ENCODE measurements at regions not wholly inside any gene's neighbourhood (a gene's known extent, or its start where the extent isn't known, plus 50 kb on each side); places are given as distances from the start of the nearest gene placed in this dataset.
"Not testable (repeated sequence)": the region's sequence is repeated elsewhere in the genome, so short reads cannot be mapped to it uniquely, and the experiment has no call there.

DNA sequence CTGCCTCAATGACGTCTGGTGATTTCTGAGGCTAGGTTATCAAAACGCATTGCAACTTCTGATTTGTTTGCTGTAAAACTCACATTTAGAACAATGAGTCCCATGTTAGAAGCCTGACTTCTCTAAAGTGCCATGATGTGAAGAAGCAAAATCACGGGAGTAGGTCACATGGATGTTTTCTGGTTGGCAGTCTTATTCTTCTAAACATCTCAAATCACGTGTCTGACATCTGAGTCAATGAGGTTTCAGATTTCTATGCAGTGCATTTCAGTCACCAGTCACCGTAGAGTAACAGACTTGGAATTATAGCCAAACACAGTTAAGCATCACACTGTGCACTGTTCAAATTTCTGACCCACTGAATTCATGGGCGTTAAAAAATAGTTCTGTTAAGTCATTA is 482.1 kb downstream of the TMA16 start:
- no peak for DNase-seq

DNA sequence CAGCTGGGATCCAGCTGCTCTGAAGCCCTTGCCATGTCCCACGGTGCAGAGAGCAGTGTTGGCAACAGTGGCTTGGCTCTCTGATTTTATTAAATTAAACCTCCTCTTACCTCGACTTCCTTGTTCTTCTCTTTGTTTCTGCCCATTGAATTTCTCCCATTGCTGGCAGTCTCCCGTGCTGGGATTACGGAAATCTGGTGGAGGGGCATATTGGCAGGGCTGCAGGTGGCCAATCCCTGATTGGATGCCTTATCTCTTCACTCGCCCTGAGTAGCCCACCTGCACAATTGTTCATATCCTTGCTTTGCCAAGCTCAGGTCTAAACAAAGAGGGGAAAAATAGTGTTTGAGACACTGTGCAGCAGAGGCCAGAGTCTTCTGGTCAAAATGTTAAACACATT is 493.9 kb downstream of the TMA16 start:
- DNase-seq: no peak

DNA sequence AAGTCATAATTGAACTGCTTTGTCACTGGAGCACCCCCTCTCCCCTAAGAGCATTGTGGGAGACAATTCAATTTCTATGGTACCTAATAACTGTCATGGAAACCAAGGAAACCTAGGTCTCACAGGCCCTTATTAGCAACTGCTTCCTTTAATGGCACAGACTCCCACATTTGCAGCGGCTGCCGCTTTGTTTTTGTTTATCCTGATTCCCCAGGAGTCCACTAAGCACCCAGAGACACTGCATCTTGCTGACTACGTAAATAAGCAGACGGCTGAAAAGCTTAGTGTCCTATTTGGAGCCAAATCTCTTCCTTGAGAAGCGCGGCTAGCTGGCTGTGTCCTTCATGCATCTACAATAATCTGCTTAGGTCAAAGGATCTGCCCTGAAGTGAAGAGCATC is 494.4 kb downstream of the TMA16 start:
- no peak for DNase-seq

DNA sequence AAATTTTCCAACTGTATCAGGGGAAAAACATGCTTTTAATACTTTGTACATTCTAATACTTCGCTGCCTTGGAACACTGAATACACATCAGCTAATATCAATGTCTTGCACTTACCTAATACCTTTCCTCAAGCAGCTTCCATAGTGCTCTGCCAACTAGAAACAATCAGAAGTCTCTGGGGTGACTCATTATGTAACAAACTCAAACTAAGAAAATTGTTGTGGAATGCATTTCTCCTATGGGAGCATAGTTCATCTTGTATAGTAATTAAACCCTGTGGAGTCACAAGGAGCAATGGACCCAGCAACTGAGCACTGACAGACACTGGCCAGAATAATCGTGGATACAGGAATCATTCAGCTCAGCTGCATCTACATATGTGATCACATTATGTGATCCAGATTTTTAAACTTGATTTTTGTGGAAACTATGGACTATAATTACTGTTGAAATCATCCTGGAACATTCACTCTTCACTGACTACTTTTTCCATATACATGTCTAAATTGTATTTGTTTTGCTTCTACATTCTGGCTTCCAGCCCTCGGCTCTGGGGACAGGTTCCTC is 496.9 kb downstream of the TMA16 start:
- no peak for DNase-seq

DNA sequence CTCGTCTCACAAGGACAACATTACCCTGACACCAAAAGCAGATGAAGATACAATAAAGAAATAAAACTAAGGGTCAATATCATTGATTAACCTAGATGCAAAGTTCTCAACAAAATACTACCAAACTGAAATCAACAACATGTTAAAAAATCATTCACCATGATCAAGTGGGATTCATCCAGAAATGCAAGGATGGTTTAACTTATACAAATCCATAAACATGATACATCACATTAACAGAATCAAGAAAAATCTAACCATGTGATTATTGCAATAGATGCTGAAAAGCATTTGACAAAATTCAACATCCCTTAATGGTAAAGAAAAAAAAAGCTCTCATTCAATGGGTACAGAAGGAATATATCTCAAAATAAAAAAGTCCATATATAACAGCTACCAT is 514.9 kb downstream of the TMA16 start:
- no peak for DNase-seq

DNA sequence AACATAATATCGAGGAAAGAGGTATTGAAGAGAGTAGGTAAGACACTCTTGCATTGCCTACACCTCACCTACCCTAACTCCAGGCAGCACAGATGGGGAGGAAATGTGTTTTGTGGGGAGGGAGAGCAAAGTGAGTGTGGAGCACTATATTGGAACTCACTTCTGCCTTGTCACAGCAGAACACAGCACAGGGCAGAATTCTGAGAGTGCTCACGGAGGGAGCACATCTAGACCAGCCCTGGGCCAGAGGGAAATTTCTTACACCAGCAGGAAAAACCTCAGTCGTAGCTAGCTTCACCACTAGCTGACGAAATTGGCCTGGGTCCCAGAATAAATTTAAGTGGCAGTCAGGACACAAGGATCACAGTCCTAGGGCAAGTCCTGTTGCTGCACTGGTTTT is 517.3 kb downstream of the TMA16 start:
- DNase-seq: no peak

DNA sequence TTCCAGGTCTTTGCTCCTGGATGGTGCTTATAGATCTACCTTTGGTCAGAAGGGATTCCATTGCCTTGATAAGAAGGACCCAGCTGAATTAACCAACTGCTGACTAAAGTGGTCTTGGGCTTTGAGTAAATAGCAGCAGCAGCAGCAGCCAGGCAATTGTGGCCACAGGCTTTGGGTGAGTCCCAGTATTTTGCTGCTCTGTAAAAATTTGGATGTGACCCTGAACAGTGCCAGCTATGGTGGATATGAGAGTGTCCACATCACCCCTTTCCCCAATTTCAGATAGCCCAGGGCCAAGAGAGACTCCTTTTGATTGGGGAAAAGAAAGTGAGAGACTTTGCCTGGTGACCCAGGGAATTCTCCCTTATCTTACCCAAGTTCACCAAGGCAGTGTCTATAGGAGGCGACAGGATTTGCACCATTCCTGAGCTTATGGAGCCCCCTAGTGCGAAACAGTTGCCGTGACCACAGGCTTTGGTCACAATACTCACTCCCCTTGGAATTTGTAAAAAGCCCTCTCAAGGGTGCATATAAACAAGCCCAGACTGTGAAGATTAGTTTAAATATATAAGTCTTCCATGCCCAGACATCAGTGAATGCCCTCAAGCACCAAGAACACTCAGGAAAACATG is 518.0 kb downstream of the TMA16 start:
- peak in 1 of 2 donors; percentile 19 for DNase-seq

DNA sequence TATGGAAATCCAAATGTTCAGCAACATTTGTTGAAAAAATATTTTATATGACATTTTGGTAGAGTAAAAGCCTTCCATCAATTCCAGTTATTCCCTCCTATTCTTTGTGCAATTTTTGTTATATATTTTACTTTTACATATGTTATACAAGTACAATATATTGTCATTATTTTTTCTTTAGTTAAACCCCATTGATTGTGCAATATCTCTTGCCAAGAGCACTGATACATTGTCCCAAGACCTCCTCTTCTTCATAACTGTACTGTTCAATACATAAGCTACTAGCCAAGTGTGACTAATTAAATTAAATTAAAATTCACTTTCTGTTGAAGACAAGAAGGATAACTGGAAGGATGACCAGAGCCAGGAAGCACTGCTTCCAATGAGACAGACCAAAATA is 527.5 kb downstream of the TMA16 start:
- DNase-seq: no peak

DNA sequence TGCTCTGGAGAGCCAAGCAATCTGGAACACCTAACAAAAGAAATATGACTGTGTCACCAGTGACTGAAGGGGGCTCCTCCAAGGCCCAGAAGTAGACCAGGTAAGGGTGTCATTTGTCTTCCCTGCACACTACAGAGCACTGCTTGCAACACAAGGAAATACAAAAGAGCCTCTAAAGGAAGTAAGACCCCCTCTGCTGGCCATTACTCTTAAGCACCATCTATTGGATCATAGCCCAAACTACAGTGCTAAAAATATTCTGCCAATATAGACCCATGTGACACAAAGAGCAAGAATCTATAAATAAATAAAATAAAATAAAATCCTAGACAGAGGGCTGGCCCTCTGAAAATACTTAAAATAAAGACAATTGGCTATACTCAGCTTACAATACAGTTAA is 528.7 kb downstream of the TMA16 start:
- DNase-seq: no peak

DNA sequence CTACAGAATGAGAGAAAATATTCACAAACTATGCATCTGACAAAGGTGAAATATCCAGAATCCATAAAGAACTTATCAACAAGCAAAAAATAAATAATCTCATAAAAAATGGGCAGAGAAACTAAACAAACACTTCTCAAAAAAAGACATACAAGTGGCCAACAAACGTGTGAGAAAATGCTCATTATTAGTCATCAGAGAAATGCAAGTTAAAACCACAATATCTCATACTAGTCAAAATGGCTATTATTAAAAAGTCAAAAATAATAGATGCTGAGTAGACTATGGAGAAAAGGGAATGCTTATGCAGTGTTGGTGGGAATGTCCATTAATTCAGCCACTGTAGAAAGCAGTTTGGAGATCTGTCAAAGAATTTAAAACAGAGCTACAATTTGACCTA is 533.3 kb downstream of the TMA16 start:
- DNase-seq: no peak

DNA sequence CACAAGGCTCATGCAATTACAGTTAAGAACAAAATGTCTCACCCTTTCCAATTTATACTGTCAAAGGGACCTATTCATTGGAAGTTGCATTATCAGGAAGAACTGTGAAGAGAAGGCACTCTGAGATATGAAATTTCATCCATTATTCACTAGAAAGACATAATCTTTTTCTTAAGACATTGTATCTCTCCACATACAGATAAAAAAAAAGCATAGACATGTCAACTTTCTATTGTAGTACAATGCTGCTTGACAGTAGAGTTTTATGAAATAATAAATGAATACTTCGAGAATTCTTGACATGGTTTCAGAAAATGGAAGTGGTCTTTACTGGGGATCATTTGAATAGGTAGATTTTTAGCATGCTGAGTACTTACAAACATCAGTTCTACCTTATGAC is 545.0 kb downstream of the TMA16 start:
- no peak for DNase-seq

DNA sequence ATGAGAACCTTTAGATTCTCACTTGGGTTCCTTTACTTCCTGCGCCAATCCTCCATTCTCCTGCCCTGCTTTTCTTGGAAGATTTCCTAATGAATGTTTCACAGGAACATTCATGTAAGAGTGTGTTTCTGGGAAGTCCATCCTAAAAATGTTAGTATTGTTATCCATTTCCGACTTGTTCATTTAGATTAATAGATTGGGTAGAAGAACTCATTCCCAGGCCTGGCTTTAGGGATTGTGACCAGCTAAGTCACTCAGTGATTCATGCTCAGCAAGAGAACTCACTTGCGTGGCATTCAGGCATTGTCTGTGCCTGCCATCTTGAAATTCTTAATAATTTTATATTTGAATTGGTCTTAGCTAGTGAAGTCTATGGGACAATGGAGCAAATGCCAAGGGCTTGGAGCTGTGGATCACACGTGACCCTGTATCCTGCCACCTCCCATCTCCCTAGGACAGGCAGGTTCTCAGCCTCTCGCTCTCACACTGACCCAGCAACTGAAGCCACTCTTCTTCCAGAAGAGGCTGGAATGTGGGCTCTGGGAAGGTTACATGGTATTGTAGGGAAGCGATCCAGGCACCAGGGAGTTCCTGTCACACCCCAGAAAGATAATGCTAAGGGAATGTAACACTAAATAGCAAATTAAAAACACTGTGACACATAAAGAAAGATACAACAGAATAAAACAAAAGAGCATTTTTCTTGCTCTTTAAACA is 562.1 kb downstream of the TMA16 start:
- DNase-seq: no peak

DNA sequence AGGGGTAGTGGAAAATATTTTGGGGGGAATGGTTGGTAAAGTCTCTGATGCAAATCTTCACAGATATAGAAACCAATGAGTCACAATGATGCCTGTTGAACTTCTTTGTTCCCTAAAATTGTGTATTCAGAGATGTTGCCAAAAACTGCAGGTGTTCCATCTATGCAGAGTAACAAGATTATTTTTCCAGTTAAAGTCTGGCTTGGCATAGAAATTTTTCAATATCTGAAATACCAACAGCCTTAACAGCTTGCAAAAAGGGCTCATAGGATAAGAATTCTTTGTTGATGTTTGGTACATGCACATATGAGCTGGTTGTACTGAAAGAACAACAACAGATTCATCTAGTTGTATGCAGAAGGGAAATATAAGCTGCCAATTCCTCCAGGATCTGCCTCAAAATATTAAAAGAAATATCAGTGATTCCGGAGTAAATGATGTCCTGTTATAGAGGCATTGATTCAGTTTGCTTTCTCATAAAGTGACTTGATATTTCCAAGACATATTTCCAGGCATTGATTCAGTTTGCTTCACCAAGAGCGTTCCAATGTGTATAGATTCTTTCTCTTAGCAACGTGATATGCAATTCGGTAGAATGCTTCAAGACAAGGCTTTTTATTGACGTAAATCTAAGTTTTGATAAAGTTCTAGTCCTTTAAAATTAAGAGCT is 564.4 kb downstream of the TMA16 start:
- DNase-seq: no peak

DNA sequence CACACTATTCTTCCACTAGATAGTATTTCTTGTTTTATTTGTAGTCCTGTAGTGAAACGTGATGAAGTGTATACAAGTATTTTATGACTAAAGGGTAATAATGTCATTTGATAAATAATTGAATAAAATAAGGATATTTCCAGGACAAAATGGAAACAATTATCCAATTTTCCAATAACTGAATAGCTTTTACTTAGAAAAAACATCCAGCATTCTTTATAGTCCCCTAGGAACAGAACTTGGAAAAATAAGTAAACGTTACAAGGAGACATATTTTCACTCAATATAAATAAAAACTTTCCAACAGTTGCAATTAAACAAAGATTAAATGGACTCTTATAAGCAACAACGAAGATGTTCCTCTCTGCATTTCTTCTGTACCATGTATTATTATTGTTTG is 566.0 kb downstream of the TMA16 start:
- DNase-seq: no peak

DNA sequence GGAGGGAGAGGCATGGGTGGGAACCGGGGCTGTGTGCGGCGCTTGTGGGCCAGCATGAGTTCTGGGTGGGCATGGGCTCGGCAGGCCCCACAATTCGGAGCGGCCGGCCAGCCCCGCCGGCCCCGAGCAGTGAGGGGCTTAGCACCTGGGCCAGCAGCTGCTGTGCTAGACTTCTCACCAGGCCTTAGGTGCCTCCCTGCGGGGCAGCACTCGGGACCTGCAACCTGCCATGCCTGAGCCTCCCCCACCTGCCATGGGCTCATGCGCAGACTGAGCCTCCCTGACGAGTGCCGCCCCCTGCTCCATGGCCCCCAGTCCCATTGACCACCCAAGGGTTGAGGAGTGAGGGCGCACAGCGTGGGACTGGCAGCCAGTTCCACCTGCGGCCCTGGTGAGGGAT is 573.9 kb downstream of the TMA16 start:
- no peak for DNase-seq

DNA sequence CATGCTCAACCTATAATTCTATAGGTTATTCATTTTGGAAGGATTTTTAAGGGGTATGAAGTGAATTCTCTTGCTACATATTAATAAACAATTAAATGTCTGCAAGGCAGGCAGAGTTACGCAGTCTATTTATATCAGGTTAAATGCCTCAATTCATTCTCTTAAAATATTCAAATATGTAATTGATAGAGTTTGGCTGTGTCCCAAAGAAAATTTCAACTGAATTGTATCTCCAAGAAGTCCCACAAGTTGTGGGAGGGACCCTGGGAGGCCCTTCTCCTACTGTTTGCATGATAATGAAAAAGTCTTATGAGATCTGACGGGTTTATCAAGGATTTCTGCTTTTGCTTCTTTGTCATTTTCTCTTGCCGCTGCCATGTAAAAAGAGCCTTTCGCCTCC is 576.1 kb downstream of the TMA16 start:
- no peak for DNase-seq

DNA sequence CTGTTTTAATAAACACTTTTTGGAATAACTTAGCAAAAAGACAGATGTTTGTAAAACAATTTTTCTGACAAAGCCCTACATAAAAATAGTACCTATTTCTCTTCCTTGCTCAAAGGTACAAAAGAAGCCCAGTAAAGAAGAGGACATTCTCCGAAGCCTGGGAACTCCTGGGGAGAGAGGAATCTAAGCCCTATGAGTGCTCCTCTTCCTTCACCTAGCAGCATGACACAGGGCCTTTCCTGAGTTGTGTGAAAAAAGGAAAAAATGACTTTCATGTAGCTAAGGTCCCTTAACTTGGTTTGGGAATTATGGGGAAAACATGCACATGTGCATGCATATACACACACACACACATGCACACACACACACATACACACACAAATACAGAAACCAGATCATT is 586.9 kb downstream of the TMA16 start:
- no peak for DNase-seq

DNA sequence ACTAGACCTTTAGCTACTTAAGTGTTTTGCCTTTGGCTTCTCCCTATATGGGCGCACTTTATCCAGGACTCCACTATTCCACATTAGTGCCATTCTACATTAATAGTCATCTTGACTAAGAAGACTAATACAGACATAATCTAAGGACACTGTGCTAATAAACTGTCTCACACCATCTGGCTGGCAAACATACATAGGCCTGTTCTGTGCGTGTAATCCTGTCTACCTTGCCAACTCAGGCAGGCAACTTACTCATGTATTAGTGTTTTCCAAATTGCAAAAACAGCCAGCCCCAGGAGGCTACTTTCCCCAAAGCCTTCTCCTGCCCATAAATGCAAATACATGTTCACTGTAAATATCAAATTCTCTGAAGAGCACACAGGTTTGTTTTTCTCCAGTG is 587.3 kb downstream of the TMA16 start:
- no peak for DNase-seq

DNA sequence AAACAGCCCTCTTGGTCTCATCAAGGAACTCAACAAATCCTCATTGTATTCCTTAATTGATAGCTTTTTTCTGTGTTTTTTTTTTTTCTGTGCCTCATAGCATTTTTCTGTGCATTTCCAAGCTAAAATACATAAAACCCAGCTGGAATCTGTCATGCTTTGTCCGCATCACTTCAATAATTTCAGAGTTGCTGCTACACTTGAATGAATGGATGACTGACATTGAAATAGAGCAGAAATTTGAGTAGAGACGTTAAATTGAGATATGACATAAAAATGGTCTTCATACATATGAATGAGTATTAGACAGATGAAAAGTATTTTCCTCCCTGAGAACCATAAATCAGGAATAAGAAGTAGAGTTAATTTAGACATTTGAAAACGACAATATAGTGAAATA is 593.2 kb downstream of the TMA16 start:
- DNase-seq: no peak

DNA sequence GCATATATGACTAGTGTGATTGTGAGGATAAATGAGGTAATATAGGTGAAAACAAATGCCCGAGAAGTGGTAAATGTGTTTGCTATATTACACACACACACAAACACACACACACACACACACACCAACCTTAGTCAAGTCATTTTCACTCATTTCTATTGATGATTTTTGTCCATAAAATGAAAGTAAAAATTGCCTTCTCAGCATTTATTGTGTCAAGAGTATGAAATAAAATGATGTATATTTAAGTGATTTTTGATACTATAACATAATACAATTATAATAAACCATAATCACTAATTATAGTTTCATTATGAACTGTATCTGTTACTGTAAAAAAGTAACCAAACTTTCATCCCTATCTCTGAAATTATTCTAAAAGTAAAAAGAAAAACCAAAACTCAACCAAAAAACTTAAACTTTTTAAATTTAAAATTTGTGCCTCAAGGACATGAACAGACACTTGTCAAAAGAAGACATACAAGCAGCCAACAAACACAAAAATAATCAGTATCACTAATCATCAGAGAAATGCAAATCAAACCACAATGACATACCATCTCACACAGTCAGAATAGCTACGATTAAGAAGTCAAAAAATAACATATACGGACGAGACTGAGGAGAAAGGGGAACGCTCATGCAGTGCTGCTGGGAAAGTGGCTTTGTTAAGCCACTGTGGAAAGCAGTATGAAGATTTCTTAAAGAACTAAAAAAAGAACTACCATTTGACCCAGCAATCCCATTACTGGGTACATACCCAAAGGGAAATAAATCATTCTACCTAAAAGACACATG is 601.0 kb downstream of the TMA16 start:
- no peak for DNase-seq

DNA sequence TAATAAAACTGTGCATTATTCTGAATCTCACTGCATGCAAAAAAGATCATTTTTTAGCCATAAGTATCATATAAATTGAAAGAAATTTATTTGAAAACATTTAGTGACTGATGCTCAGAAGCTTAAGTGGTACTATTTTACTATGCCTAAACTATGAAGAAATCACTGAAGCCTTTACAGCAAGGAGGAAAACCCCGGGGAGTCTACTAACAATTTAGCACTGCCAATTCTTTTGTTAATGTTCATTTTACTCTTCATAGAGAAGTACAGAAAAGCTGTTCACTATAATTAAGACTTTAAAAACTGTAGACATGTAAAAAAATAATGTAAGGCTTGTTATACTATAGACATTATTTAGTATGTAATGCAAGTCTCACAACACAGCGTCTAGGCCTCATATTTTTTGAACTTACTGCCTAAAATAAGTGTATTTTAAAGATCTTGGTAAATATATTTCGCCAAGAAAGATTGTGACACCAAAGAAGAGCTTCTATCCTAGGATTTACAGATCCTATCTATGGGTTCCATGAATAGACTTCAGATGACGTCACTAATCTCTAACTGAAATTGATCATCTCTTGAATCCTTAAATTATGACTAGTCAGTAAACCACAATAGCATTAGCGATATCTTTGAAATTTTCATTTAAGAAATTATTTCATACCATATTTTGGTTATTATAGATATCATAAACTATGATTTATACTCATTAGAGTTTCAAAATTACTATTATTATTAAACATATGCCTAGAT is 602.5 kb downstream of the TMA16 start:
- no peak for DNase-seq

DNA sequence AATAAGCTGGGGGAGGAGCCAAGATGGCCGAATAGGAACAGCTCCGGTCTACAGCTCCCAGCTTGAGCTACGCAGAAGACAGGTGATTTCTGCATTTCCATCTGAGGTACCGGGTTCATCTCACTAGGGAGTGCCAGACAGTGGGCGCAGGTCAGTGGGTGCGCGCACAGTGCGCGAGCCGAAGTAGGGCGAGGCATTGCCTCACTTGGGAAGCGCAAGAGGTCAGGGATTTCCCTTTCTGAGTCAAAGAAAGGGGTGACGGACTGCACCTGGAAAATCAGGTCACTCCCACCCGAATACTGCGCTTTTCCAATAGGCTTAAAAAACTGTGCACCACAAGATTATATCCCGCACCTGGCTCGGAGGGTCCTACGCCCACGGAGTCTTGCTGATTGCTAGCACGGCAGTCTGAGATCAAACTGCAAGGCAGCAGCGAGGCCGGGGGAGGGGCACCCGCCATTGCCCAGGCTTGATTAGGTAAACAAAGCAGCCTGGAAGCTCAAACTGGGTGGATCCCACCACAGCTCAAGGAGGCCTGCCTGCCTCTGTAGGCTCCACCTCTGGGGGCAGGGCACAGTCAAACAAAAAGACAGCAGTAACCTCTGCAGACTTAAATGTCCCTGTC is 606.4 kb downstream of the TMA16 start:
- DNase-seq: not testable (repeated sequence)
